GM19351 (cell line): ENCODE measurements at regions not wholly inside any gene's neighbourhood (a gene's known extent, or its start where the extent isn't known, plus 50 kb on each side); places are given as distances from the start of the nearest gene placed in this dataset.

ENCODE experiments used
- ATAC-seq: cut with Tn5 transposase; IDR thresholded peaks from one replicate; pipeline ENCODE4 v1.9.1; 2021; ENCODE audit warnings: mild to moderate bottlenecking, moderate library complexity; ENCODE audit not compliant: unreplicated experiment

GRCh38 chr5:130731839-130732238 lies 433.2 kb downstream of the HINT1 start:
- ATAC-seq: no peak

GRCh38 chr5:130729541-130729940 lies 435.5 kb downstream of the HINT1 start:
- ATAC-seq: no peak

- no peak for ATAC-seq
Observed at GRCh38 chr5:130727830-130728229, 437.2 kb downstream of the HINT1 start.

- no peak for ATAC-seq
Observed at GRCh38 chr5:130724658-130725057, 440.4 kb downstream of the HINT1 start.

- ATAC-seq: no peak
Observed at GRCh38 chr5:130720355-130720754, 444.7 kb downstream of the HINT1 start.

GRCh38 chr5:130715541-130715940 lies 449.5 kb downstream of the HINT1 start:
- ATAC-seq: no peak

- ATAC-seq: no peak
Observed at GRCh38 chr5:130714200-130714599, 450.9 kb downstream of the HINT1 start.

- ATAC-seq: no peak
Observed at GRCh38 chr5:130712324-130712723, 452.7 kb downstream of the HINT1 start.

- ATAC-seq: no peak
Observed at GRCh38 chr5:130710596-130710995, 454.5 kb downstream of the HINT1 start.

- no peak for ATAC-seq
Observed at GRCh38 chr5:130708754-130709153, 456.3 kb downstream of the HINT1 start.

GRCh38 chr5:130706696-130707095 lies 458.4 kb downstream of the HINT1 start:
- no peak for ATAC-seq

GRCh38 chr5:130705368-130705767 lies 459.7 kb downstream of the HINT1 start:
- no peak for ATAC-seq

- no peak for ATAC-seq
Observed at GRCh38 chr5:130693509-130693908, 471.5 kb downstream of the HINT1 start.

GRCh38 chr5:130692770-130693169 lies 472.3 kb downstream of the HINT1 start:
- ATAC-seq: no peak

- no peak for ATAC-seq
Observed at GRCh38 chr5:130689831-130690230, 475.2 kb downstream of the HINT1 start.

- no peak for ATAC-seq
Observed at GRCh38 chr5:130687085-130687733, 477.8 kb downstream of the HINT1 start.

- ATAC-seq: no peak
Observed at GRCh38 chr5:130678637-130679036, 486.4 kb downstream of the HINT1 start.

GRCh38 chr5:130666462-130666861 lies 498.6 kb downstream of the HINT1 start:
- ATAC-seq: no peak

GRCh38 chr5:130652176-130652575 lies 512.9 kb downstream of the HINT1 start:
- no peak for ATAC-seq

- no peak for ATAC-seq
Observed at GRCh38 chr5:130651440-130651839, 513.6 kb downstream of the HINT1 start.

- ATAC-seq: no peak
Observed at GRCh38 chr5:130643321-130643720, 521.7 kb downstream of the HINT1 start.

GRCh38 chr5:130642461-130642860 lies 522.6 kb downstream of the HINT1 start:
- ATAC-seq: no peak

GRCh38 chr5:130627145-130627544 lies 537.9 kb downstream of the HINT1 start:
- no peak for ATAC-seq
